ENCODE measurements at regions not wholly inside any gene's neighbourhood (a gene's known extent, or its start where the extent isn't known, plus 50 kb on each side); places are given as distances from the start of the nearest gene placed in this dataset.
"Not testable (repeated sequence)": the region's sequence is repeated elsewhere in the genome, so short reads cannot be mapped to it uniquely, and the experiment has no call there.

DNA sequence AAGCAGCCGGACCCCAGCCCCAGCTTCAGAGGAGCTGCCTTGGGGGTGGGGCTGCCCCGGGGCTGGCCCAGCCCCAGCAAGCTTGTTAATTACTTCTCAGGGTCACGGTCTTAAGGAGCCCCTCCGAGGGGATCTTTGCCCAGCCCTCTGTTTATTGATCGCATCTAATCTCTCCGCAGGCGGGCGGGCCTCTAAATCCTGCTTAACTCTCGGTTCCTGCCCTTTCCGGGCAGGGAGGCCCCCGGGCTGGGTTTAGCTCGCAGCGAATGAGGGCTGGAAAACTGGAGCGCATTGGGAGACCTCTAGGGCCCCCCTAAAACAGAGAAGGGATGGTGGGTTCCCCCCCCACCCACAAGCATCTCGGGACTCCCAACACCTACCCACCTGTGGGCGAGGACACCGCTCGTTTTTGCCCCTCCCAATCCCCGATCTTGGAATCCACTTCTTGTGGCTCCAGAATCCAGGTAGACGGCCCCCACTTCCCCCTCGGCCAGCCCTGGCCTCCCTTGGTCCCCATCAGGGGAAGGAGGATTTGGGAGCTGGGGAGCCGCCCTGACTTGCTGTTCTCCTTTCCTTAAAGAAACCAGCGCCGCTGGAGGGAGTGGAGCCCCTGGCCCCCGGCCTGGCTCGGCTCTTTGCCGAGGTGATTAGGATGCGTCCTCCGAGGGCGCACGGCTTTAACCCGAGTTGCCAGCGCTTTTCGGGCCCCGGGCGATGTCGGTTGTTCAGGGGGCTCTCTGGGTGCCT is 59.5 kb upstream of the ADGRL1 start:
- Mint-ChIP-seq H3K36me3 (no peaks in the 10 kb centered on the region), H3K4me3 (peak overlapping the region; percentile 71), H3K27me3 (peaks cover 30% of the 10 kb centered on the region), H3K4me1 (ENCODE audit: unreplicated experiment) (no peaks in the 10 kb centered on the region), H3K27ac (no peak overlapping the region), H3K9me3 (no peaks in the 10 kb centered on the region)
- TF ChIP-seq, protein P1, sequence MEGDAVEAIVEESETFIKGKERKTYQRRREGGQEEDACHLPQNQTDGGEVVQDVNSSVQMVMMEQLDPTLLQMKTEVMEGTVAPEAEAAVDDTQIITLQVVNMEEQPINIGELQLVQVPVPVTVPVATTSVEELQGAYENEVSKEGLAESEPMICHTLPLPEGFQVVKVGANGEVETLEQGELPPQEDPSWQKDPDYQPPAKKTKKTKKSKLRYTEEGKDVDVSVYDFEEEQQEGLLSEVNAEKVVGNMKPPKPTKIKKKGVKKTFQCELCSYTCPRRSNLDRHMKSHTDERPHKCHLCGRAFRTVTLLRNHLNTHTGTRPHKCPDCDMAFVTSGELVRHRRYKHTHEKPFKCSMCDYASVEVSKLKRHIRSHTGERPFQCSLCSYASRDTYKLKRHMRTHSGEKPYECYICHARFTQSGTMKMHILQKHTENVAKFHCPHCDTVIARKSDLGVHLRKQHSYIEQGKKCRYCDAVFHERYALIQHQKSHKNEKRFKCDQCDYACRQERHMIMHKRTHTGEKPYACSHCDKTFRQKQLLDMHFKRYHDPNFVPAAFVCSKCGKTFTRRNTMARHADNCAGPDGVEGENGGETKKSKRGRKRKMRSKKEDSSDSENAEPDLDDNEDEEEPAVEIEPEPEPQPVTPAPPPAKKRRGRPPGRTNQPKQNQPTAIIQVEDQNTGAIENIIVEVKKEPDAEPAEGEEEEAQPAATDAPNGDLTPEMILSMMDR (conservative IDR thresholded peaks at IDR 0.05), result no peak
- DNase-seq (ENCODE audit: extremely low spot score, unreplicated experiment), result no peak

DNA sequence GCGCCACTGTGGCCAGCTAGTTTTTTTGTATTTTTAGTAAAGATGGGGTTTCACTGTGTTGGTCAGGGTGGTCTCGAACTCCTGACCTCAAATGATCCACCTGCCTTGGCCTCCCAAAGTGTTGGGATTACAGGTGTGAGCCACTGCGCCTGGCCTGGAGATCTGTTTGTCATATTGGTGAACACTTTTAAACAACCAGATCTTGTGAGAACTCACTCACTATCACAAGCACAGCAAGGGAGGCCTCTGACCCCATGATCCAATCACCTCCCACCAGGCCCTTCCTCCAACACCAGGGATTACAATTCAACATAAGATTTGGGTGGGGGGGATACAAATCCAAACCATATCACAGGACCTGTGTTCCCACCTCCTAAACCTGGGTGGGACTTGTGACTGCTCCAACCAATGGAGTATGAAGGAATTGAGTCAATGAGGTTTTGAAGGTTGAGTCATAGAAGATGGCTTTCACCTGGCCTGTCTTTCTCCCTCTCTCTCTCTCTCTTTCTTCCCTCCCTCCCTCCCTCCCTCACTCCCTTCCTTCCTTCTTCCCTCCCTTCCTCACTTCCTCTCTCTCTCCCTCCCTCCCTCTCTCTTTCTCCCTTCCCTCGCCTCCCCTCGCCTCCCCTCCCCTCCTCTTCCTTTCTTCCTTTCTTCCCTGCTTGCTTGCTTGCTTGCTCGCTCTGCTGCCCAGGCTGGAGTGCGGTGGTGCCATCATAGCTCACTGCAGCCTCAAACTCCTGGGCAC is 50.1 kb upstream of the ADGRL1 start:
- H3K9me3 Mint-ChIP-seq; H3K36me3 Mint-ChIP-seq; H3K27me3 Mint-ChIP-seq; DNase-seq (ENCODE audit: extremely low spot score, unreplicated experiment); H3K4me3 Mint-ChIP-seq; H3K27ac Mint-ChIP-seq; H3K4me1 Mint-ChIP-seq (ENCODE audit: unreplicated experiment): not testable (repeated sequence)
